ENCODE measurements at regions not wholly inside any gene's neighbourhood (a gene's known extent, or its start where the extent isn't known, plus 50 kb on each side); places are given as distances from the start of the nearest gene placed in this dataset.

GRCh38 chr5:166428264-166428803, 1863.1 kb upstream of the WWC1 start:
- no peak overlapping the region for H3K9ac ChIP-seq (replicated peaks; ENCODE audit: extremely low read depth, insufficient read depth, low read length)
- TF ChIP-seq GATA2 (IDR thresholded peaks at IDR 0.05; ENCODE audit: insufficient read depth, insufficient read length, low read depth, low read length) (no peak), JUN (IDR thresholded peaks at IDR 0.05; ENCODE audit: borderline replicate concordance, insufficient read depth, insufficient read length, low read depth) (no peak), EZH2 (IDR thresholded peaks at IDR 0.05; ENCODE audit: borderline replicate concordance, low read depth, low read length, severe bottlenecking) (no peak), POLR2A (IDR thresholded peaks at IDR 0.05; ENCODE audit: low read depth, low read length) (no peak), MAX (IDR thresholded peaks at IDR 0.05; ENCODE audit: insufficient read depth, insufficient read length) (no peak), MYC (IDR thresholded peaks at IDR 0.05; ENCODE audit: low read depth, low read length) (no peak), POLR2AphosphoS5 (IDR thresholded peaks at IDR 0.05; ENCODE audit: insufficient read depth, low read depth, low read length) (no peak), FOS (IDR thresholded peaks at IDR 0.05; ENCODE audit: borderline replicate concordance, insufficient read depth, low read length) (no peak)
- TF ChIP-seq, protein P1, sequence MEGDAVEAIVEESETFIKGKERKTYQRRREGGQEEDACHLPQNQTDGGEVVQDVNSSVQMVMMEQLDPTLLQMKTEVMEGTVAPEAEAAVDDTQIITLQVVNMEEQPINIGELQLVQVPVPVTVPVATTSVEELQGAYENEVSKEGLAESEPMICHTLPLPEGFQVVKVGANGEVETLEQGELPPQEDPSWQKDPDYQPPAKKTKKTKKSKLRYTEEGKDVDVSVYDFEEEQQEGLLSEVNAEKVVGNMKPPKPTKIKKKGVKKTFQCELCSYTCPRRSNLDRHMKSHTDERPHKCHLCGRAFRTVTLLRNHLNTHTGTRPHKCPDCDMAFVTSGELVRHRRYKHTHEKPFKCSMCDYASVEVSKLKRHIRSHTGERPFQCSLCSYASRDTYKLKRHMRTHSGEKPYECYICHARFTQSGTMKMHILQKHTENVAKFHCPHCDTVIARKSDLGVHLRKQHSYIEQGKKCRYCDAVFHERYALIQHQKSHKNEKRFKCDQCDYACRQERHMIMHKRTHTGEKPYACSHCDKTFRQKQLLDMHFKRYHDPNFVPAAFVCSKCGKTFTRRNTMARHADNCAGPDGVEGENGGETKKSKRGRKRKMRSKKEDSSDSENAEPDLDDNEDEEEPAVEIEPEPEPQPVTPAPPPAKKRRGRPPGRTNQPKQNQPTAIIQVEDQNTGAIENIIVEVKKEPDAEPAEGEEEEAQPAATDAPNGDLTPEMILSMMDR (IDR thresholded peaks at IDR 0.05; ENCODE audit: extremely low read depth in 1 of 2, insufficient read depth in 1 of 2, low read depth in 1 of 2, low read length in 2 of 2) = no peak
- no peaks in the 10 kb centered on the region for H3K27me3 ChIP-seq (ENCODE audit: control insufficient read depth in 2 of 2, insufficient read depth in 2 of 2, low read length in 2 of 2)
- intact Hi-C loops (cut with micrococcal nuclease) = no loop called here
- H4K20me1 ChIP-seq (replicated peaks; ENCODE audit: control insufficient read depth, extremely low read depth, insufficient read depth, low read length) = no peaks in the 10 kb centered on the region
- no peak overlapping the region for H2AFZ ChIP-seq (ENCODE audit: low read depth, low read length)
- FAIRE-seq = no peak
- no peaks in the 10 kb centered on the region for H3K4me1 ChIP-seq (ENCODE audit: control insufficient read depth, extremely low read depth, insufficient read depth, low read length)
- H3K9me3 ChIP-seq (replicated peaks; ENCODE audit: control insufficient read depth, insufficient read depth, low read length) = peaks cover 6% of the 10 kb centered on the region
- BruUV-seq (replicated peaks) = no TSS peak
- H3K4me2 ChIP-seq (ENCODE audit: insufficient read depth, low read length) = no peak overlapping the region
- H3K36me3 ChIP-seq (ENCODE audit: control insufficient read depth in 2 of 2, extremely low read depth in 1 of 2, insufficient read depth in 2 of 2, low read length in 2 of 2) = no peaks in the 10 kb centered on the region
- dilution Hi-C loops (cut with MboI; ENCODE audit: extremely low pct_ligation_motif_present, low sequenced_read_pairs) = no loop called here
- no peak overlapping the region for H3K4me3 ChIP-seq (replicated peaks in 1 of 3; ENCODE audit: insufficient read depth in 1 of 3, low read depth in 1 of 3, low read length in 3 of 3)
- no peaks in the 10 kb centered on the region for H3K79me2 ChIP-seq (ENCODE audit: control insufficient read depth, insufficient read depth, low read length)
- DNase-seq (ENCODE audit: low read depth, low spot score) = no peak
- POLR2A ChIA-PET = no interaction called here
- H3K9me1 ChIP-seq (replicated peaks; ENCODE audit: control insufficient read depth, extremely low read depth, insufficient read depth, low read length) = no peaks in the 10 kb centered on the region
- CTCF ChIA-PET = no interaction called here
- no peak overlapping the region for H3K27ac ChIP-seq (ENCODE audit: insufficient read depth, low read depth, low read length)

Measured in endothelial cell of umbilical vein (primary cell).